ENCODE measurements at regions not wholly inside any gene's neighbourhood (a gene's known extent, or its start where the extent isn't known, plus 50 kb on each side); places are given as distances from the start of the nearest gene placed in this dataset.

DNA sequence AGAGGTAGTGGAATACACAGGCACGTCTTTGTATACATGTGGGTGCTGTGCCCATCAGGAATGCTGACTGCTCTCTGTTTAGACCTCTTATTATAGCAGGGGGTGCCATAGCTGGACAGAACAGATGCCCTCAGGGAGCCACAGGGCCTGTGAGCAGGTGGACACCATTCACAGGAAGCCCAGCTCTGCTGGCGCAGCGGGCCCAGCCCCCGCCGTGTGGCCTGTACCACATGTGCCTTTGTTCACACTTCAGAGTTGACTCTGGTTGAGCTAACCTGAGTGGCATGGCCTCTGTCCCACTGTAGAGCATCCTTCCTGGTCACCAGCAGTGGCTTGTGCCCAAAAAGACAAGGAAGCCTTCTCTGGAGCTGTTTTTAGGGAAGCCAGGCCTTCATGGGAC, 730.9 kb upstream of the ID2 start:
- TF ChIP-seq, protein P1, sequence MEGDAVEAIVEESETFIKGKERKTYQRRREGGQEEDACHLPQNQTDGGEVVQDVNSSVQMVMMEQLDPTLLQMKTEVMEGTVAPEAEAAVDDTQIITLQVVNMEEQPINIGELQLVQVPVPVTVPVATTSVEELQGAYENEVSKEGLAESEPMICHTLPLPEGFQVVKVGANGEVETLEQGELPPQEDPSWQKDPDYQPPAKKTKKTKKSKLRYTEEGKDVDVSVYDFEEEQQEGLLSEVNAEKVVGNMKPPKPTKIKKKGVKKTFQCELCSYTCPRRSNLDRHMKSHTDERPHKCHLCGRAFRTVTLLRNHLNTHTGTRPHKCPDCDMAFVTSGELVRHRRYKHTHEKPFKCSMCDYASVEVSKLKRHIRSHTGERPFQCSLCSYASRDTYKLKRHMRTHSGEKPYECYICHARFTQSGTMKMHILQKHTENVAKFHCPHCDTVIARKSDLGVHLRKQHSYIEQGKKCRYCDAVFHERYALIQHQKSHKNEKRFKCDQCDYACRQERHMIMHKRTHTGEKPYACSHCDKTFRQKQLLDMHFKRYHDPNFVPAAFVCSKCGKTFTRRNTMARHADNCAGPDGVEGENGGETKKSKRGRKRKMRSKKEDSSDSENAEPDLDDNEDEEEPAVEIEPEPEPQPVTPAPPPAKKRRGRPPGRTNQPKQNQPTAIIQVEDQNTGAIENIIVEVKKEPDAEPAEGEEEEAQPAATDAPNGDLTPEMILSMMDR (IDR thresholded peaks at IDR 0.05), result no peak
- TF ChIP-seq POLR2A (IDR thresholded peaks at IDR 0.05), result no peak
